Tongue (tissue), 1 donor: ENCODE measurements at regions not wholly inside any gene's neighbourhood (a gene's known extent, or its start where the extent isn't known, plus 50 kb on each side); places are given as distances from the start of the nearest gene placed in this dataset.

Experiments used
- DNase-seq: peaks from one replicate; pipeline ENCODE4 v3.0.0-alpha.2; 2015

DNA sequence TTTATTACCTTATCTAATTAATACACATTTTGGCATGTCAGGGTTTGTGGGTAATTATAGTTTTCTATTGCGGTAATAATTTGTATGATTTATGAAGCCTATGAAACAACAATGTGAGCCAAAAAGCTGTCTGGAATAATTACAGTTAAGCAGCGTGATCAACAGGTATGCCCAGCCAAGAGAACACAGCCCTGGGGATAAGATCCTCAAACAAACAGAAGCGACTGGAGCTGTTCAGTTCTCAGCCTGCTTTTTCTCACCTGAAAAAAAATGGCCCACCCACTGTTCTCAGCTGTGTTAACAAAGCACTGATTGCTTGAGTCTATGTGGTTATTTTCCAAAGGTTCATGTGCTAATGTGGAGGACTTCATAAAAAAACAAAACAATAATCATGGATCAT is 855.8 kb downstream of the GATA3 start:
- peak; percentile 12 for DNase-seq

DNA sequence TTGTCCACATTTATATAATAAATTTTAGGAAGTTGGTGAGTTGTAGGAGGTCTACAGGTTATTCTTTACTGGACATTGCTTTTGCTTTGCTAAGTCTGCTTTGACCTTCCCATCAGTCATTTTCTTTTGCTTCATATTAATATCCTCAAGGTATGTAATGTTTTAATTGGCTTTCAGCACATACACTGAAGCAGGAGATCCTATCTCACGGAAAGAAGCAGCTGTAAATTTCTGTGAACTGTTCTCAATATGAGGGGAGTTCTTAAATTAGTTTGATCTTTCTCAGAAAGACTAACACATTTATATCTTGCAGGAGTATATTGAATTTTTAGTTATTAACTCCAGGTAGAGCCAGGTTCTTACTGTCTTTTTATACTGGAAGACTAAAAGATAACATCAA is 856.5 kb downstream of the GATA3 start:
- no peak for DNase-seq

DNA sequence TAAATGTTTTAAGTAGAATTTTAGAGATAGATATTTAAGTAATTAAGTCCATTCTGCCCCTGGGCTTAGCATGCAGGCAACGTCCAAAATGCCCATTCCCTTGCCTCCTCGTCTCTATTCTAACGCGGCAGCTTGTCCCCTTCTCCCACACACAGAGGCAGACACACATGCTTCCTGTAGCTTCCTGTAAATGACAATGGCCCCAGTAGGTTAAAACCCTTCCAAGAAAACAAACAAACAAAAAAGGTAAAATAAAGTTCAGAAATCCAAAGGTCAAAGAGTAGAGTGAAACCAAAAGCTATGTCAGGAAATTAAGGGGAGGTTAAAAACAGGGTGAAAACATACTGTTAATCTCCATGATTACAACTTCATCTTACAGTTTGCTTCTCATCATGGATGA is 857.6 kb downstream of the GATA3 start:
- DNase-seq: no peak

DNA sequence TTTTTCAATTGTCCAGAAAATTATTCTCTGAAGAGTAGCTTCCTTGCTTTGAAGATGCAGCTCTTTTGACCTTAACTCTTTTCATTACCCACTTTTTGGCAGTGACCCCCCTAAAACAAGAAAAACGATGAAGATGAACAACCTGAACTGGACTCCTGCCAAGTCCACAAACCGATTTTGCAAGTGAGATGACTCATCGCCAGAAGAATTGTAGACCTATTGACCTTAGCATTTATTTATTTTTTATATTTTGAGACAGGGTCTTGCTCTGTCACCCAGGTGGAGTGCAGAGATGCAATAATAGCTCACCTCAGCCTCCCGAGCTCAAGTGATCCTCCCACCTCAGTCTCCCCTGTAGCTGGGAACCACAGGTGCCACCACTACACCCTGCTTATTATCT is 859.2 kb downstream of the GATA3 start:
- DNase-seq: no peak

DNA sequence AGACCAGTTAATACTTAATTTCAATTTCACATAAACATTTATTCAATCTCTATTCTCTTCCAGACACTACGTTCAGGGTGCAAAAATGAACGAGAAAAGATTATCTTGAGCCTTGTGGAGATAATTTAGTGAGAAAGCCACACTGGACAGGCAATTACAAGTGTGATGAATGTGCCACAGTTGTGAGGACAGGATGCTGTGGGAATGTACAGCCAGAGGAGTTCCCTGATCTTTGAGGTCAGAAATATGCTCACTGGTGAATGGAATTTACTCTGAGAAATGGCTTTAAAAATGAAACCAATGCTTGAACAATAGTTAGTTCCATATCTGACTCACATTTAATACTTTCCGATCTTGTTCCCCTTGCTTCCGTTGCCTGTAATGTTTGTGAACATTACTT is 864.8 kb downstream of the GATA3 start:
- DNase-seq: no peak

DNA sequence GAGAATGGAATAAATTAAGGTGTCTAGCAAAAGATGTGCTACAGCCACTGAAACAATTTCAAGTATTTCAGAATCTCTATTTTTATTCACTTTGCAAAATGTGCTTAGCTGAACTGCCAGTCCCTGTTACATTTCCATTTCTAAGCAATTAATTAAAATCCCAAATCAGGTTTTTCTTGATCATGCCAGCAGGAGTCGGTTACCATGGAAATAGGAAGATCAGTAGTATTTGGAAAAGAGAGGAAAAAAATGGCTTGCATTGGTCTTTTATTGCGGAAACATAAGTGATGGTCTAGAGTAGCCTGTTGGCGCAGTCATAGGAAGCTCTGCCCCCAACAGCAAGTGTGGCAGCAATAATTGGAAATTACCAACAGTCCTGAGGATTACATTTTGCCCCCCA is 867.1 kb downstream of the GATA3 start:
- no peak for DNase-seq

DNA sequence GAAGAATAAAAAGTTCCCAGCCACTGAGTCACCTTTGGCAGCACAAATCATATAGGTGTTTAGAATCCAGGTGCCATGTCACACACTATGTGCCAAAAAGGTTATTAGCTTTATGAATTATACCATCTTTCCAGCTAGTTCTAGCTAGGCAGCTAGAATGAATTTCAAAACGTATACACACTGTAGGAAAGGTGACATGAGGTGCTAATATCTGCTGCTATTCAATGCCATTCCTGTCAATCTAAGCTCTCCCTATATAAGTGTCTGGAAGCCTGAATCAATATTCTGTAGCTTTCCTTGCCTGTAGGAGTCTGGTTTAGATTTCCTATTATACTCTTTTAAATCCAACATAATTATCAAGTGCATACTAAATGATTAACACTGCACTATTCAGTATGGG is 868.6 kb downstream of the GATA3 start:
- DNase-seq: no peak

DNA sequence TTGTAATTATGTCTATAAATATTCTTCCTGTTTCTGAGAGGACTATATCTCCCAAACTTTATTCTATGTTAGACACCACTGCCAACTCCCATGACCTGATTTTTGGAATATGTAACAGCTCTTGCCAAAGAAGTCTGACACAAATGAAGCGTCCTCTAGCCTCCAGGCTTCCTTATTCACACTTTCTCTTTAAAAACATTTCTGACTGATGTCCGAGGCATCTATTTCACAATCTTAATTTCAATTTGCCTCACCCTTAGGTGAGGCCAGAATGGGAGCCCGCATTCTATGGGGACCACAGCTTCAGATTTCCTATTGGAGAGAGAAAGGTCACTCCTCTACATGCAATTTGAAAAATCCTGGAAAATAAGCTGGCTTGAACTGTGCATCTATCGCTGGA is 873.2 kb downstream of the GATA3 start:
- DNase-seq: no peak

DNA sequence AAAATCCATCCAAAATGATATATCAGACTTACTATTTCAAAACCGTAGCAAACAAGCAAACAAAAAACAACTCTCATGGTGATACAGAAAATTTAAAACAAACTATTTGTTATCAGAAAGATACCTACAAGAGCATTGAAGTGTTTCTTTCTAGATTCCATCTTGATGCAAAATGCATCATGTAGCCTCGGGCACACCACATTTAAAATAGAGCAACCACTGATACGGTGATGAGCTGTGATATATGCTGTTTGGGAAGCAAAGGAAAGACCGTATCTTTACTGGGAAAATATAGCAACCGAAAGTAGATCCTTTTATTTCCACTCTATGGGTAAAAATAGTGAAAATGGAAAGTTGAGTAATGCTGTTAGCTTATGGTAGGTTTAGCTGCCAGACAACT is 892.0 kb downstream of the GATA3 start:
- DNase-seq: no peak

DNA sequence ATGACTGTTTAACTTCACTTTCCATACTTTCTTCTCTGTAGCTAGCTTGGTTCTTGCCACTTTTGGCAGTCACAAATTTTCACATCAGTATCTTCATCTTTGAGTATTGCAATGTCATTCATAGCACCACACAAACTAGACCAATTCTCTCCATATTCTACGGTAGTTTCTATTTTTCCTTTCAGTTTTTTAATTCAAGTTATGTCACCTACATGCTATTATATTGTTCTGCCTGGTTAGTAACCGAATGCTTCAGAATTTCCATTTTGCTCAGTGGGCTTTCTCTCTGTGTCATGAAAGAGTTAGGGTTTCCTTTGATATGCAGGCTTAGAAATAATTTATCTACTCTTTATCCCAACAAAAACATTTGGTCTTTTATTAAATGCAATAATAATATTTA is 896.5 kb downstream of the GATA3 start:
- no peak for DNase-seq

DNA sequence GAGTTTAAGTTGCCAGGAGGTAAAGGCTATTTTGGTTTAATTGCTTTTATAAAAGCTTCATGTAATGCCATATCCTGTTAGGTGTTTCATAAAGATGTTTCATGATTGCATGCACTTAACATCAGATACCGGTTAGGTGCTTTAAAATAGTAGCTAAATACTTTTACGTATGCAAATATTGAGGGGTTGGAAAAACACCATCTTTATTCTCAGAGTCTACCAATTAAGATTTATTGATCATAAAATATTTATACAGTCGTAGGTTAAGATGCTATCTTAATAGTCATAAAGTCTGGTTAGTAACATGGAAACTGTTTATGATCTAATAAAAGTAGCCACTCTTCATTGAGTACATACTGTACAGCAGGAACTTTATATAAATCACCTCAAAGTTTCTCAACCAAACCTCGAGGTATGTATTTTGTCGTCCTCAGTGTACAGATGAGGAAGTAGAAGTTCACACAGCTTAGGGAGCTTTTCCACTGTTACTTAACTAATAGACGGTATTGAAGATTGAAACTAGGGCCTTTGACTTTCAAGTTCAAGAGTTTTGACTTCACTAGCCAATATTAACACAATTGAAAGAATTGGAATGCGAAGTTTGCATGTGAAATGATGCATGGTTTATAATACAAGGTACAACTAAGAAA is 897.1 kb downstream of the GATA3 start:
- no peak for DNase-seq

DNA sequence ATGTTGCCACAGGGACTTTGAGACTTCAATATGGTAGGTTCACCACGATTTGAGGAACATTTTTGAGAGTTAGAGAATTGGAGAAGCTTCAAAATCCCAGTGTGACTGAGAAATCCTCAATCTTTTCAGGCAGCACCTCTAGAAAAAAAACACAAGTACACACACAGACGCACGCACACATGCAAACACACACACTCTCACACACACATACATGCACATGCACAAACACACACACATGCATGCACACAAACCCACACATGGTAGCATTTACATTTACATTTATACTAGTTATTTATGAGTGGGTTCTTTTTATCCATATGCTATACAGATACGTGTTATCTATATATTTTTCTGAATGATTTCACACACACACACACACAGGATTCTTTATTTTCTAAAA is 901.9 kb downstream of the GATA3 start:
- no peak for DNase-seq

DNA sequence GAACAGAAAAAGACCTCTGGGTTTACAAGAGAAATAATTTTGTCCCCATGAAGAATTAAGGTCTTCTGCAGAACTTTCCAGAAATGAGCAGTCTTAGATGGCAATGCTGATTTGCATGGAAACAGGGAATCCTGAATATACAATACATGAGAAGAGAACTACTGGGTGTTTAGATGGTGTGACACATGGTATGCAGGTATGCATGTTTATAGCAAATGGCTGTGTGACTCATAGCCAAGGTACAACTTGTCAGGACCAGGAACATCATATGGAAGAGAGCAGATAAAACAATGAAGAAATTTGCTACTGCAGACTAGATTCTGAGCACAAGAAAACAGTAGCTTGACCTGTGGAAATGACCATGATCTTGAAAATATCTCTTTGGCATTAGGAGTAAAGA is 907.8 kb downstream of the GATA3 start:
- DNase-seq: no peak

DNA sequence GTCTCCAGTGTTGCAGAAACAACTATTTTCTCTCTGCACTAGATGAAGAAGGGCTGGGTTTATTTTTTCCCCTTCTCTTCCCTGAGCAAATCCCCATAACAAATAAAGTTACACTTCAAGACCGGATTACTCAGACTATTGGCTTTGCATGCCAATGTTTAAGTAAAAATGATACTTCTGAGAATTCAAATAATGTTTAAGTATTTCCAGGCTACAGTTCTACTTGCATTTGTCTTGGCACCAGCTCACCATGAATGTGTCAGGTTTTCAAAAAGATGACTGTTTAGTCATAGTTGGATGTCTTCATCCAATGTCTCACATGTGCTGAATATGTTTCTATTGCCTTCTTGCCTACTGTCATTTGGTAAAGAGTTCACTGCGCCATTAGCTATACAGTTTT is 912.6 kb downstream of the GATA3 start:
- DNase-seq: peak; percentile 83

DNA sequence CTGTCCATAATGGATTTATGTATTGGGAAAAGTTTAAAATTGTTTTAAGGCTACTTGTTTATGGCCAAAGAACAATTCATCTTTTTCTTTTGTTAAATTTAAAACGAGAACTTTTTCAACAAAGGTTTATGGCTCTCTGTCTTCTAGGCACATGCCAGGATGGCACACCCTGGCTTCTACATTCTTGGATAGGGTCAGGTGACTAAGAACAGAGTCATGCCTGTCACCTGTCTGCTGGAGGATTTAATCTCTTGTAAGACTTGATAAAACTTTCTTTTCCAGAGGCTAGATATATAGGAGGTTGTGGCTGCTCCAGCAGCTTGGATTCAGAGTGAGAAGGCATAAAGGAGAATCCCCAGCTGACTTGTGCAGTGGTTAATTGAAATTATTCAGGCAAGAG is 915.4 kb downstream of the GATA3 start:
- DNase-seq: no peak

DNA sequence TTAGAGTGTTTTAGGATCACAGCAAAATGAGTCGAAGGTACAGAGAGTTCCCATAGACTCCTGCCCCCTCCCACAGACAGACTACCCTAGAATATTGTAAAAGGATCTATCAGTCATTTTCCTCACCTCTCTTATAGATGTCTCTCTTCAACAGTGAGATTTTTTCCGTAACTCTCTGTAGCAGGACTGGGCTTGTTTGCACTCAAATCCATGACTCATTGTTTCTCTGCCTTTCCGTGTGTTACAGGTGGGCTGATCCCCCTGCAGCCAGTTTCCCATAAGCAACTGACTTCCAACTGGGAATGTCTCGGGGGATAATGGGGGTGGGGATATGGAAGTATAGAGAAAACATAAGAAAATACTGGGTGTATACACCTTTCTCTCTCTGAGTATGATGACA is 921.0 kb downstream of the GATA3 start:
- no peak for DNase-seq

DNA sequence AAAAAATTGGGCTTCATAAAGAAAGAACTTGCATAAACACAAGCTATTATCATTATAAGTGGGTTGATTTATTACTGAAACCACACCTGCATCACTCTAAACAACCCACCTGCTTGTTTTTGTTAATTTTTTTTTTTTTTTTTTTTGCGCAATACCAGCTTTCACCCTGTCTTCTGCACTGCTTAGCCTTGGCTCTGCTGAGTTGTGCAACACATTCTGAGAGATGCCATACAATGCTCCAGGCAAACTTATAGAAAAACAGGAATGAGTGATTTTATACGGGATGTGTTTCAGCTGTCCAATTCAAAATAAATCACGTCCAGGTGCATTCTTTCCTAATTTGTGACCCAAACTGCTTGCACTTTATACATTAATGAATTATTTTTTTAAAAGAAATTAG is 923.6 kb downstream of the GATA3 start:
- DNase-seq: no peak

DNA sequence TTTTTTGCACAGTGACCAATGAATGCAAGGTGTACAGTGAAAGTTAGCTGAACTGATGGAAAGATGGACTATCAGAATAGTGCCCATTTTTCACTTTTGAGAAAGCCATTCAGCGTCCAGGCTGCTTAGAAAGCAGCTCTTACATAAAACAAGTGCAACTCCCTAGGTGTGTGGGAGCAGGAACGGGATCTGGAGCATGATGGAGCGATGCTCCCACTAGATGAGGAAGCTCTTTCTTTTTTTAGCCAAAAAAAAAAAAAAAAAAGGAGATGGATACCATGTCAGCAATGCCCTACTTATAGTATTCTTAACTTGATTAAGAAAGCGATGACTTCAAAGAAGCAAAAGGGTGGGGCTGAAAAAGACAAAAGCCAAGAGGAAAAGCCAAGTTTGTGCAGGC is 925.5 kb downstream of the GATA3 start:
- DNase-seq: no peak

DNA sequence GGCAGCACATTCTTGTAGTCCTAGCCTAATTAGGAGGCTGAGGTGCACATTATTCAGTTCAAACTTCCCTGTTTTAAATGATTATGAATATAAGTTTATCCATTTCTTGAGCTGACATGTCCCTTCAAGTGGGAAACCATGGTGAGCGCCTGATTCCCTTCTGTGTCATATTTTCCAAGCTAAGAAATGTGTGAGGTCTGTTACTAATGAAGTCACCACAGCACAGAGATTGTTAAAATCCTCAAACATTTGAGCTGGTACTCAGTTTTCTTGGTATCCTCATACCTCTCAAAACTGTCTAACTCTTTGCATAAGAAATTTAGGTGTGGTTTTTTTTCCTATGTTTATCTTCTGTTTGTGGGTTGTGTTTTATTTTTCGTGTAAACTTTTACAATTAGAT is 926.8 kb downstream of the GATA3 start:
- DNase-seq: no peak

DNA sequence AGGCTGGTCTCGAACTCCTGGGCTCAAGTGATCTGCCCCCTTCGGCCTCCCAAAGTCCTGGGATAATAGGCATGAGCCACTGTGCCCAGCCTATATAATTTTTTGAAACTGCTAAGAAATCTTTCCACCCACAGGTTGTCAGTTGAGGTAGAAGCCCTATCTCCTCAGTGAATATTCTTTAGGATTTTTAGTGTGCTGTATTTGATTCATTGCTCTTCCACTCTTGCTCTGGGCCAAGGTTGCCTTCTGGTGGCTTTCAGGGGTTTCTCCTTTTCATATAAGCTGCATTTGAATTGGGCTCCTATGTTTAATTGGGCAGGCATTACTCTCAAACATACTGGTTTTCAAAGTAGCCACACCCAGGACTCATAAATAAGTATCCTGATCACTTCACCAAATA is 931.2 kb downstream of the GATA3 start:
- no peak for DNase-seq

DNA sequence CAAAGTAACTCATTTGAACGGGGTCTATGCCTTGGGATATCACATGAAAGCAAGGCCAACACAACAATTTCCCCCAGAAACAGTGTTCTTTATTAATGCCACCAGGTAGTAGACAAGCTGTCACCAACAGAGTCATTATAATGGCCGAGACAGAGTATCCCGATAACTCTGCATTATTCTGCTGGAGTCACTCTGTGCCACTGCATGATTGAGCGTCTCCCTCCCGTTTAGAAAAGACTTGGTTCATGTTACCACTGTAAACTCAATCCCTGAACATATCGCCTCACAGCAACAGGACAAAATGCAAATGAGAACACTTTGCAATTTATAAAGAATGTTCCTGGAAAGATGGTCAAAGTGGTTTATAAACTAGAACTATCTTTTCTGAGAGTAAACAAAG is 932.5 kb downstream of the GATA3 start:
- no peak for DNase-seq

DNA sequence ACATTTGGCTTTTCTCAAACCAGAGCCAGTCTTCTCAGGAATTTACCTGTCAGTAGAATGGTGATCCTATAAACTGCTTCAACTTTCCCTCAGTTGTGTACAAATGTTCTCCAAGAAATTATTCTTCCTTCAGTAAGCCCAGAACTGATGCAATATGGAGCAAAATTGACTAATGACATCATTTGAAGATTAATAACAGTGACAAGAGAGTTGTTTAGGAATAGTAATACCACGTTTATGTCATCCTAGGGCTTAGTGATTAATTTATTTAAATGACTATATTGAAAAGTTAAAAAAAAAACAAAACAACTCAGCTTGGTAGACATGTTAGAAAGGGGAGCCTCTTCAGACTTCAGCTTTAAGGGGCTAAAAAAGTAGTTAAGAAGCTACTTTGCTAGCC is 933.2 kb downstream of the GATA3 start:
- DNase-seq: no peak

DNA sequence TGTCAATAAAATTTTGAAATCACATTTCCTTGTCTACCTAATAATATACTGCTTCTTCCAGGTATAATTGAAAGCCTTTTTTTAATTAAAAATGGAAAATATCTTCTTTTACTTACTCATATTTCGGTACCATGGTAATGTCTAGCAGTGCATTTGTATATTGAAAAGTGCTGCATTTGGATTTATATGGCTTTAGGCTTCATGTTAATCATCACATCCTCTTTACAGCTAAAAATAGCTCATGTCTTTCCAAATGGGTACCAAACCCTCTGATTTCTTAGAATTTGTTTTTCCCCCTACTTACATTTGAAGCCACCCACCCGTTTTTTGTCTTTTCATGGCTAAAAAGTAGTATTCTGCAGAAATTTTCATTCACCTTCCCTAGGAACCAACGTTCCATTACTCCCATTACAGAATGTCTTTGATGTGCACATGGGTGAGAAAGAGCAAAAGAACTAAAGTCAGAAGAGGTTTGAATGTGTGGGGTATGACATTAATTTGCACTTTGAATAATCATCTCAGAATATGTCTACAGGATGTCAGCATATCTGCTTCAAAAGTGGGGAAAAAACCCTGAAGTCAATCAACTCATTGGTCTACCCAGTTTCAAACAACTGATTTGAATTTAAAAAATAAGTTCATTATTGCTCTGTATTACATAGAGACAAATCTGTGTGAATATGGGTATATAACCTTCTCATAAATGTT is 935.9 kb downstream of the GATA3 start:
- no peak for DNase-seq

DNA sequence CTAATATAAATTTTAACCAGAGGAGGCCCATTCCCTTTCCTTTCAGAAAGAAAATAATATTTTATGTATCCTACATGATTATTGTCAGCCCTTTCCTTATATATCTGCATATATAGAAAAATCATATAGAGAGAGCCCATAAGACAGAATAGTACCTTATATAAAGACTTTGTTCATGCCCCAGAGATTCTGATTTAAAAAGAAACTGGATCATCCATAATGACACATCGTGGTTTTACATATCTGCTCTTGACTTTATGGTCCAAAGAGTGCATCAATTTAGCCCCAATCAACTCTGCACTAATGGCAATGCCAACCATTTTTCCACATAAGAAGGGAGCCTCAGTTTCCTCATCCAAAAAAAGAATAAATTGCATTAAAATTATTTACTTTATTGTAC is 937.5 kb downstream of the GATA3 start:
- DNase-seq: no peak

DNA sequence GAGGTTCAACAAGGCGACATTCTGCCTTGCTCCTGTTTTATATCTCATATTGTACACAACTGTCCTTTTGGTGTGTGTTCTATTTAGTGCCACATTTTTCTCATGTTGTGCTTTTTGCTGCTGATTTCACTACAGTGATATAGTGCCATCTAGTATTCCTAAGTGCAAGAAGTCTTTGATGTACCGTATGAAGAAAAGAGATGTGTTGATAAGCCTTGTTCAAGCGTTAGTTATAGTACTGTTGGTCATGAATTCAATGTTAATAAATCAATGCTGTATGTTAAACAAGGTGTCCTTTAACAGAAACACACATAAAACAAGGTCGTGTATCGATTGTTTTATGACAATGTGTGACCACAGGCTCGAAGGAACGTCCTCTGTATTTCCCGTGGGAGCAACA is 939.4 kb downstream of the GATA3 start:
- DNase-seq: no peak
